Neutrophil (primary cell): ENCODE measurements at regions not wholly inside any gene's neighbourhood (a gene's known extent, or its start where the extent isn't known, plus 50 kb on each side); places are given as distances from the start of the nearest gene placed in this dataset.

ENCODE experiments used
- H3K27ac ChIP-seq: fragments of 200-600 bp; sonication (generic); 2 replicates; pipeline ENCODE4 v1.5.1; 2016; ENCODE audit warnings: mild to moderate bottlenecking, moderate library complexity
- H3K27me3 ChIP-seq: fragments of 200-600 bp; sonication (generic); 2 replicates; pipeline ENCODE4 v1.6.0; 2016; ENCODE audit warnings: mild to moderate bottlenecking
- H3K36me3 ChIP-seq: fragments of 200-600 bp; sonication (generic); 2 replicates; pipeline ENCODE4 v1.5.1; 2017
- H3K4me1 ChIP-seq, 2 experiments: fragments of 200-600 bp in 1 of 2; sonication (generic) in 1 of 2; 1 replicate in 1 of 2; 2 replicates in 1 of 2; pipeline versions ENCODE4 v1.5.1 to v1.6.1; 2013 to 2016; ENCODE audit warnings: low read depth in 1 of 2, low read length in 1 of 2, mild to moderate bottlenecking in 1 of 2, moderate library complexity in 1 of 2; ENCODE audit not compliant: control insufficient read depth in 1 of 2, insufficient read depth in 1 of 2
- H3K4me3 ChIP-seq, 2 experiments: fragments of 200-600 bp in 1 of 2; sonication (generic) in 1 of 2; 1 replicate in 1 of 2; 2 replicates in 1 of 2; pipeline ENCODE4 v1.5.1; 2013 to 2016; ENCODE audit warnings: low read depth in 1 of 2, low read length in 1 of 2, mild to moderate bottlenecking in 1 of 2, moderate library complexity in 1 of 2
- H3K9me3 ChIP-seq: fragments of 200-600 bp; sonication (generic); 2 replicates; pipeline ENCODE4 v1.5.1; 2016
- TF ChIP-seq, protein P1 (sequence below): fragments of 200-600 bp; sonication (generic); IDR thresholded peaks from 2 replicates; pipeline ENCODE4 v1.5.1; 2016; ENCODE audit warnings: antibody characterized with exemption

DNA sequence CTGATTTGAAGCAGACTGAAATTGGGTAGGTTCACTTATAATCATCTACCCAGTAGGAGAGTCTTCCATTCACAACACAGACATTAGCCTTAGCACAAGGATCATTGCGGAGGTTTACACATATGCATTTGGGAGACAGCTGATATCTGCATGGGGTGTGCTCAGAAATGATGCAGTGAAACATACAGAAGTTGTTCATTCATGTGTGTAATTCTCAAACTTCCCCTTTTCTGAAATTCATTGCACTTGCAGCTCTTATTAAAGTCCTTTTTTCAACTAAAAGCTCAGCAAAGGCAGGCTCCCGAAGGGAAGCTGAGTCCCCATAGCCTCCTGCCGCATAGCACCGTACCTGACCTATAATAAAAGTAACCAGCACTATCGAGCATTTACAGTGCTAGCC lies 218.3 kb upstream of the CRY1 start:
- no peak overlapping the region for H3K27ac ChIP-seq
- no peaks in the 10 kb centered on the region for H3K36me3 ChIP-seq
- TF ChIP-seq, protein P1, sequence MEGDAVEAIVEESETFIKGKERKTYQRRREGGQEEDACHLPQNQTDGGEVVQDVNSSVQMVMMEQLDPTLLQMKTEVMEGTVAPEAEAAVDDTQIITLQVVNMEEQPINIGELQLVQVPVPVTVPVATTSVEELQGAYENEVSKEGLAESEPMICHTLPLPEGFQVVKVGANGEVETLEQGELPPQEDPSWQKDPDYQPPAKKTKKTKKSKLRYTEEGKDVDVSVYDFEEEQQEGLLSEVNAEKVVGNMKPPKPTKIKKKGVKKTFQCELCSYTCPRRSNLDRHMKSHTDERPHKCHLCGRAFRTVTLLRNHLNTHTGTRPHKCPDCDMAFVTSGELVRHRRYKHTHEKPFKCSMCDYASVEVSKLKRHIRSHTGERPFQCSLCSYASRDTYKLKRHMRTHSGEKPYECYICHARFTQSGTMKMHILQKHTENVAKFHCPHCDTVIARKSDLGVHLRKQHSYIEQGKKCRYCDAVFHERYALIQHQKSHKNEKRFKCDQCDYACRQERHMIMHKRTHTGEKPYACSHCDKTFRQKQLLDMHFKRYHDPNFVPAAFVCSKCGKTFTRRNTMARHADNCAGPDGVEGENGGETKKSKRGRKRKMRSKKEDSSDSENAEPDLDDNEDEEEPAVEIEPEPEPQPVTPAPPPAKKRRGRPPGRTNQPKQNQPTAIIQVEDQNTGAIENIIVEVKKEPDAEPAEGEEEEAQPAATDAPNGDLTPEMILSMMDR: no peak
- H3K9me3 ChIP-seq: no peaks in the 10 kb centered on the region
- H3K4me3 ChIP-seq: no peak overlapping the region
- H3K27me3 ChIP-seq: peaks cover 4% of the 10 kb centered on the region
- peaks cover 4 to 18% of the 10 kb centered on the region in 2 experiments for H3K4me1 ChIP-seq

DNA sequence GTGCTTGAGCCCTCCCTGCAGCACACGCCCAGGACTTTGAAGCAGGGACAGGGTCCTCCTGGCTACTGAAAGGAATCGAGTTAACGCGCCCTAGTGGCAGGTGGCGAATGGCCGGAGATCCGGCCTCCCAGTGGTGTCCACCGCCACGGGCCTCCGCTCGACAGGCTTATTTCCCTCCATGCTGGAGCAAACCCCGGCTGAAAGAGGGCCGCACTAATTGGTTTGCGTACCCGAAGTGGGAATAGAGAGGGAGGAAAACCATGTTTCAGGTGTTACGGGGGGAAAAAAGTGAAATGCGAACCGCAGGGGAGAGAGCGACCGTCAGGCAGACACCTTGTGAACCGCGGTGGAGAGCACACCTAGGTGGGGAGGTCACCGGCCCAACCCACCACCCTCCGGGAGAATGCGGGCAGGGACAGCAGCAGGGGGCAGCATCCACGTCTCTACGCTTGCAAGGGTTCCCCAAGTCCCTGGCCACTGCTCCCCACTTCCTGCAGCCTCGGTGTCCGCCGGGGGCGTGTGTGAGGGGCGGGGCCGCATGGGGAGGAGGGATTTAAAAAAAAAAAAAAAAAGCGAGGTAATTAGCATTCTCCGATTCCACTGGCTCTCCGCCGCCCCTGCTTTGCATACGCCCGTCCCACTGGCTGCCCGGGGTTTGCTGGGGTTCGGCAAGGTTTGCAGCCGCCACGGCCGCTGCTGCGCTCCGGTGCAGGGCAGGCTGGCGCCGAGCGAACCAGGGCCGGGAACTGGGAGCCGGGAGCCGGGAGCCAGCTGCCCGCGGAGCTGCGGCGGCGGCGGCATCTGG lies 224.6 kb upstream of the CRY1 start:
- H3K27me3 ChIP-seq: peaks cover 58% of the 10 kb centered on the region
- TF ChIP-seq, protein P1: peak; percentile 35
- H3K27ac ChIP-seq: peak overlapping the region; percentile 33
- peak overlapping the region; percentile 48 to 71 for H3K4me3 ChIP-seq
- no peaks in the 10 kb centered on the region for H3K36me3 ChIP-seq
- H3K4me1 ChIP-seq: peaks cover 51 to 59% of the 10 kb centered on the region in 2 experiments
- no peaks in the 10 kb centered on the region for H3K9me3 ChIP-seq

DNA sequence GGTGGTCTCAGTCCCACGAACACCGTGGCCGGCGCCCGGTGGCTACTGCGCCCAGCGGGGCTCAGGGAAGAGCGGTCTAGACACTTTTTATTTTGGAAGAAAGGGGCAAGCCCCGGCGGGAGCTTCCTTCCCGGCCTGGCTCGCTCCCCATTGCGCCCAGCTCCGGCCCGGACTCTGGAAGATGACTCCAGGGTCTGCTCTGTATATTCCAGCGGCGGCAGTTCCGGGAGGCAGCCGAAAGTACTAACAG lies 225.1 kb upstream of the CRY1 start:
- peaks cover 58% of the 10 kb centered on the region for H3K27me3 ChIP-seq
- peaks cover 51 to 59% of the 10 kb centered on the region in 2 experiments for H3K4me1 ChIP-seq
- no peaks in the 10 kb centered on the region for H3K36me3 ChIP-seq
- H3K27ac ChIP-seq: peak overlapping the region; percentile 23
- TF ChIP-seq, protein P1: no peak
- peak overlapping the region; percentile 48 to 71 for H3K4me3 ChIP-seq
- no peaks in the 10 kb centered on the region for H3K9me3 ChIP-seq

DNA sequence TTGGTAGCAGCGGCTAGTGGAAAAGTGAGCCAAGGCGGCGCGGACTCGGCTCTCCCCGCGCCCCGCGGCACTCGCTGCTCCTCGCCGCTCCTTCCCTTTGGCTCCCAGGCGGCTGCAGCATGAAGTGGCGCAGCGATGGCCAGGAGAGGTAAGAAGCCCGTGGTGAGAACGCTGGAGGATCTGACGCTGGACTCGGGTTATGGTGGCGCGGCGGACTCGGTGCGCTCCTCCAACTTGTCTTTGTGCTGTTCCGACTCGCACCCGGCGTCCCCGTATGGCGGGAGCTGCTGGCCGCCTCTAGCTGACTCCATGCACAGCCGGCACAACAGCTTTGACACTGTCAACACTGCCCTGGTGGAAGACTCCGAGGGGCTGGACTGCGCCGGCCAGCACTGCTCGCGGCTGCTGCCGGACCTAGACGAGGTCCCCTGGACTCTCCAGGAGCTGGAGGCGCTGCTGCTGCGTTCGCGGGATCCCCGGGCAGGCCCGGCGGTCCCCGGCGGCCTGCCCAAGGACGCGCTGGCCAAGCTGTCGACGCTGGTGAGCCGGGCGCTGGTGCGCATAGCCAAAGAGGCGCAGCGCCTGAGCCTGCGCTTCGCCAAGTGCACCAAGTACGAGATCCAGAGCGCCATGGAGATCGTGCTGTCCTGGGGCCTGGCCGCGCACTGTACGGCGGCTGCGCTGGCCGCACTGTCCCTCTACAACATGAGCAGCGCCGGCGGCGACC lies 225.6 kb upstream of the CRY1 start:
- Histone ChIP-seq H3K4me1 (peaks cover 51 to 59% of the 10 kb centered on the region in 2 experiments), H3K36me3 (no peaks in the 10 kb centered on the region), H3K9me3 (no peaks in the 10 kb centered on the region), H3K4me3 (peak overlapping the region; percentile 48 to 71), H3K27me3 (peaks cover 58% of the 10 kb centered on the region), H3K27ac (no peak overlapping the region)
- TF ChIP-seq, protein P1: no peak

DNA sequence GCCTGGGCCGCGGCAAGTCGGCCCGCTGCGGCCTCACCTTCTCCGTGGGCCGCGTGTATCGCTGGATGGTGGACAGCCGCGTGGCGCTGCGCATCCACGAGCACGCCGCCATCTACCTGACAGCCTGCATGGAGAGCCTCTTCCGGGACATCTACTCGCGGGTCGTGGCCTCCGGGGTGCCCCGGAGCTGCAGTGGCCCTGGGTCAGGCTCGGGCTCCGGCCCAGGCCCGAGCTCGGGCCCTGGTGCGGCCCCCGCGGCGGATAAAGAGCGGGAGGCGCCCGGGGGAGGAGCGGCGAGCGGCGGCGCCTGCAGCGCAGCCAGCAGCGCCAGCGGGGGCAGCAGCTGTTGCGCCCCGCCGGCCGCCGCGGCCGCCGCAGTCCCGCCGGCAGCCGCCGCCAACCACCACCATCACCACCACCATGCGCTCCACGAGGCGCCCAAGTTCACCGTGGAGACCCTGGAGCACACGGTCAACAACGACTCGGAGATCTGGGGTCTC lies 226.2 kb upstream of the CRY1 start:
- Histone ChIP-seq H3K9me3 (no peaks in the 10 kb centered on the region), H3K27me3 (peaks cover 57% of the 10 kb centered on the region), H3K27ac (no peak overlapping the region), H3K36me3 (no peaks in the 10 kb centered on the region), H3K4me3 (peak overlapping the region; percentile 48 to 71), H3K4me1 (peaks cover 51 to 59% of the 10 kb centered on the region in 2 experiments)
- TF ChIP-seq, protein P1: no peak
